ENCODE measurements at regions not wholly inside any gene's neighbourhood (a gene's known extent, or its start where the extent isn't known, plus 50 kb on each side); places are given as distances from the start of the nearest gene placed in this dataset.
A peak's percentile ranks its signal among the peaks of the same experiment; 100 is the strongest.

DNA sequence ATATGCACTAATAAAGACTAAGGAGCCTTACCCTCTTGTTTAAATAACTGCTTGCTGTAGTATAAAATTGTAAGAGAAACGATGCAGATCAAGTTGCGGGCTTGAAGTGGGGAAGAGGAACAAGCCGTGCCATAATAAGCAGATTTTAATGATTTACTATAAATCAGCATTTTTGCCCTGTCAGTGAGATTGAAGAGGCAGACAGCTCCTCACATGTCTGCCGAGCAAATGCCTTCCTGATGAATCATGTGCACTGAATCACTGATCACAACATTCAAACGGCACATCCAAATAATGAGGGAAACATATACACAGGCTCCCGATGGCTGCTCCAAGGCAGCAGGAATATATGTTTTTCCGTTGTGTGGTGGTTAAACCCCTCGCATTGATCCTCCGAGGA lies 282.9 kb downstream of the TSHZ3 start:
- no peaks in the 10 kb centered on the region for H3K36me3 ChIP-seq (replicated peaks in 1 of 2)
- H3K4me3 ChIP-seq: no peak overlapping the region
- WGBS, 4 donors: 53 to 61% (median 56%) methylated on average over 9 of the region's 9 CpGs
- TF ChIP-seq POLR2A (IDR thresholded peaks at IDR 0.05): no peak
- no peaks in the 10 kb centered on the region for H3K9me3 ChIP-seq (replicated peaks in 1 of 3)
- DNase-seq: peak in 2 of 7 donors; percentile 18 to 21
- intact Hi-C loops (cut with DNase I): no loop called here
- peaks cover 6% of the 10 kb centered on the region for H3K27me3 ChIP-seq
- H3K4me1 ChIP-seq (replicated peaks in 1 of 2): no peaks in the 10 kb centered on the region
- H3K27ac ChIP-seq: no peak overlapping the region

DNA sequence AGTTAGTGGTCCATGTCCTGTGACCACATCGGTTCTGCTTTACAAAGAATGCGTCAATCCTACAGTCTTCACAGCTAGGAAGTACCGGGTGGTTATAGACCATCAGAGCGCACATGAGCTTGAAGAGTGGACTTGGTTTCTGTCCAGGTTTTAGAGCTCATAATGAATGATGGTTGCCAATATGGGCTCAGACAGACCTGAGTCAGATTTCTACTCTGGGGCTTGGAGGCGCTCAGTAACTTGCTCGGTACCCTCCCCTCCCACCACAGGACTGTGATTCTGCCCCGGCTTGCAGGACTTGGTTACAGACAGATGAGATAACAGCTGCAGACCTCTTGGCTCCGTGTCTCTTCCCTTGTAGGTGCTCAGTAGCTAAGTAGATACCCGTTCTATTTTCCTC lies 284.7 kb downstream of the TSHZ3 start:
- no peak overlapping the region for H3K4me3 ChIP-seq
- WGBS, 4 donors: 78 to 84% (median 80%) methylated on average over 9 of the region's 9 CpGs
- TF ChIP-seq POLR2A (IDR thresholded peaks at IDR 0.05): no peak
- TF ChIP-seq, protein P1, sequence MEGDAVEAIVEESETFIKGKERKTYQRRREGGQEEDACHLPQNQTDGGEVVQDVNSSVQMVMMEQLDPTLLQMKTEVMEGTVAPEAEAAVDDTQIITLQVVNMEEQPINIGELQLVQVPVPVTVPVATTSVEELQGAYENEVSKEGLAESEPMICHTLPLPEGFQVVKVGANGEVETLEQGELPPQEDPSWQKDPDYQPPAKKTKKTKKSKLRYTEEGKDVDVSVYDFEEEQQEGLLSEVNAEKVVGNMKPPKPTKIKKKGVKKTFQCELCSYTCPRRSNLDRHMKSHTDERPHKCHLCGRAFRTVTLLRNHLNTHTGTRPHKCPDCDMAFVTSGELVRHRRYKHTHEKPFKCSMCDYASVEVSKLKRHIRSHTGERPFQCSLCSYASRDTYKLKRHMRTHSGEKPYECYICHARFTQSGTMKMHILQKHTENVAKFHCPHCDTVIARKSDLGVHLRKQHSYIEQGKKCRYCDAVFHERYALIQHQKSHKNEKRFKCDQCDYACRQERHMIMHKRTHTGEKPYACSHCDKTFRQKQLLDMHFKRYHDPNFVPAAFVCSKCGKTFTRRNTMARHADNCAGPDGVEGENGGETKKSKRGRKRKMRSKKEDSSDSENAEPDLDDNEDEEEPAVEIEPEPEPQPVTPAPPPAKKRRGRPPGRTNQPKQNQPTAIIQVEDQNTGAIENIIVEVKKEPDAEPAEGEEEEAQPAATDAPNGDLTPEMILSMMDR (IDR thresholded peaks at IDR 0.05): no peak
- H3K4me1 ChIP-seq (replicated peaks in 1 of 2): no peaks in the 10 kb centered on the region
- peaks cover 6% of the 10 kb centered on the region for H3K27me3 ChIP-seq
- no peak for DNase-seq
- no peaks in the 10 kb centered on the region for H3K36me3 ChIP-seq (replicated peaks in 1 of 2)
- no peaks in the 10 kb centered on the region for H3K9me3 ChIP-seq (replicated peaks in 1 of 3)
- intact Hi-C loops (cut with DNase I): no loop called here
- no peak overlapping the region for H3K27ac ChIP-seq

DNA sequence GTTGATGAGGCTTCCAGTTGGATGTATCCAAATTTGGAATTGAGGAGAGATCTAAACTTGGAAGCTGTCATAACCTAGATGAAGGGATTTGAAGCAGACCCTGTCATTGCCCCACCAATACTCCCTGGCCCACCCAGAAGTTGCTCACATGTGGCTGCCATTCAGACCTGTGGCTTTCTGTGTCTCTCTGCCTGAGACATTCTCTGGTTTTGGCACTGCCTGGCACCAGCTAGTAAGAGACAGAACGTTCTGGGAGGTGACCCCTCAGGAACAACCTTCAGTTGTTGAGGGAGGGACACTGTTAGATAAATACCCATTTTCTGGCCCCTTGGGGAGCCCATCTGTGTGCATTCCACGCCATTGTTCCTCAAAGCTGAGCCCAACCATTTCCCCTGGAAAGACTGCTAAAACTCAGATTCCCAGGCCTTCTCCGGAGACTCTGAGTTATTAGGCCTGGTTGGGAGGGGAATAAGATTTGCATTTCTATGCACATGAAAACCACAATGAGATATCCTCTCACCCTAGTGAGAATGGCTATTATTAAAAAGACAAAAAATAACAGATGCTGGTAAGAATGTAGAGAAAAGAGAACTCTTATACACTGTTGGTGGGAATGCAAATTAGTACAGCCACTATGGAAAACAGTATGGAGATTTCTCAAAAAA lies 290.4 kb downstream of the TSHZ3 start:
- H3K4me1 ChIP-seq (replicated peaks in 1 of 2): no peaks in the 10 kb centered on the region
- DNase-seq: no peak
- 69 to 81% (median 78%) methylated on average over 3 of the region's 3 CpGs for WGBS, 4 donors
- TF ChIP-seq, protein P1 (IDR thresholded peaks at IDR 0.05): no peak
- no peak for TF ChIP-seq POLR2A (IDR thresholded peaks at IDR 0.05)
- H3K27me3 ChIP-seq: no peaks in the 10 kb centered on the region
- no peaks in the 10 kb centered on the region for H3K36me3 ChIP-seq (replicated peaks in 1 of 2)
- H3K4me3 ChIP-seq: no peak overlapping the region
- H3K9me3 ChIP-seq (replicated peaks in 1 of 3): no peaks in the 10 kb centered on the region
- H3K27ac ChIP-seq: no peak overlapping the region
- intact Hi-C loops (cut with DNase I): no loop called here

DNA sequence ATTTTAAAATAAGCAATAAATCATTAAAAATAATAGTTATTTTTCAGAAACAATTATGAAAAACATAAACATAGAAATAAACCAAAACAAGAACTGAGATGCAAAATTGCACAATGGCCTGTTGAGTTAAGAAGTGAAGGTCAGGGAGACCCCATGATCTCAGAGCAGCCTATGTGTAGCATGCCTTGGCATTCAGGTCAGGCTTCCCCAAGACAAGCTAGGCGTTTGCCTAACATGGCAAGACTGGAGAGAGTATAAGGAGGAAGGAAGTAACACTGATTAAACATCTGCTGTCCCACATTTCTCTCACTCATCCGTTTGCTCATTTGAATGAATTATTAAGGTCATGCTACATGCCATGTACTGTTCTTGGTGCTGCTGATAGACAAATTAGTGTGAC lies 291.8 kb downstream of the TSHZ3 start:
- intact Hi-C loops (cut with DNase I): no loop called here
- no peaks in the 10 kb centered on the region for H3K36me3 ChIP-seq (replicated peaks in 1 of 2)
- H3K27me3 ChIP-seq: no peaks in the 10 kb centered on the region
- DNase-seq: peak in 1 of 7 donors; percentile 6
- H3K27ac ChIP-seq: no peak overlapping the region
- H3K9me3 ChIP-seq (replicated peaks in 1 of 3): no peaks in the 10 kb centered on the region
- no peak for TF ChIP-seq POLR2A (IDR thresholded peaks at IDR 0.05)
- TF ChIP-seq, protein P1 (IDR thresholded peaks at IDR 0.05): no peak
- no peak overlapping the region for H3K4me3 ChIP-seq
- 29 to 43% (median 38%) methylated on average over 2 of the region's 2 CpGs for WGBS, 4 donors
- no peaks in the 10 kb centered on the region for H3K4me1 ChIP-seq (replicated peaks in 1 of 2)

DNA sequence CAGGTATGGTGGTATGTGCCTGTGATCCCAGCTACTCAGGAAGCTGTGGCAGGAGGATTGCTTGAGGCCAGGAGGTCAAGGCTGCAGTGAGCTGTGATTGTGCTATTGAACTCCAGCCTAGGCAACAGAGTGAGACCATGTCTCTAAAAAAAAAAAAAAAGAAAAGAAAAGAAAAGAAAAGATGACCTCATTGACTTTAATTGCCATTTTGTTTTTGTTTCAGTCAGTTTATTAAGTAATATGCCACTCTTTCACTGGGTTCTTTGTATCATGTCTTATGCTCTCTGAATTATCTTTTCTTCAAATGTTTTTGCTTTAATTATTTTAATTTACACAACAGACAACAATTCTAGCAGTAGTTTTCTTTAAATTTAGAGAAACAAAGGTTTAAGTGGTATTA lies 293.8 kb downstream of the TSHZ3 start:
- Histone ChIP-seq H3K4me3 (no peak overlapping the region), H3K27me3 (no peaks in the 10 kb centered on the region), H3K9me3 (replicated peaks in 1 of 3) (no peaks in the 10 kb centered on the region), H3K27ac (no peak overlapping the region), H3K4me1 (replicated peaks in 1 of 2) (no peaks in the 10 kb centered on the region), H3K36me3 (replicated peaks in 1 of 2) (no peaks in the 10 kb centered on the region)
- intact Hi-C loops (cut with DNase I): no loop called here
- TF ChIP-seq POLR2A (IDR thresholded peaks at IDR 0.05): no peak
- TF ChIP-seq, protein P1 (IDR thresholded peaks at IDR 0.05): no peak
- DNase-seq: no peak

Data from adrenal gland (tissue), 9 donors.